BE2C (cell line): ENCODE measurements at regions not wholly inside any gene's neighbourhood (a gene's known extent, or its start where the extent isn't known, plus 50 kb on each side); places are given as distances from the start of the nearest gene placed in this dataset.
"Not testable (repeated sequence)": the region's sequence is repeated elsewhere in the genome, so short reads cannot be mapped to it uniquely, and the experiment has no call there.

Experiments
- DNase-seq: peaks from one replicate; pipeline ENCODE4 v3.0.0-alpha.2; 2020
- H3K27me3 ChIP-seq: fragments of 250-450 bp; sonication (Bioruptor Pico); 2 replicates; pipeline ENCODE4 v1.5.1; 2020; ENCODE audit warnings: mild to moderate bottlenecking
- H3K36me3 ChIP-seq: fragments of 250-450 bp; sonication (Bioruptor Pico); 2 replicates; pipeline ENCODE4 v1.5.1; 2020; ENCODE audit warnings: mild to moderate bottlenecking
- H3K4me1 ChIP-seq: fragments of 250-450 bp; sonication (Bioruptor Pico); 2 replicates; pipeline ENCODE4 v1.5.1; 2020
- H3K4me3 ChIP-seq: 2 replicates; pipeline ENCODE4 v1.5.1; 2011; ENCODE audit warnings: low read depth, low read length
- H3K9me3 ChIP-seq: fragments of 250-450 bp; sonication (Bioruptor Pico); 2 replicates; pipeline ENCODE4 v1.5.1; 2020
- CTCF ChIP-seq: IDR thresholded peaks from 2 replicates; pipeline ENCODE4 v1.5.1; 2012; ENCODE audit warnings: mild to moderate bottlenecking, low read depth, low read length

GRCh38 chr12:127606476-127607015, 660.4 kb upstream of the TMEM132C start:
- Histone ChIP-seq H3K4me1 (no peaks in the 10 kb centered on the region), H3K27me3 (no peaks in the 10 kb centered on the region), H3K9me3 (peaks cover 4% of the 10 kb centered on the region; the same call in 1 of the 2 replicates), H3K36me3 (no peaks in the 10 kb centered on the region), H3K4me3 (no peak overlapping the region)
- no peak for TF ChIP-seq CTCF
- DNase-seq, result no peak

- no peak overlapping the region for H3K4me3 ChIP-seq
- DNase-seq, result no peak
- no peaks in the 10 kb centered on the region for H3K27me3 ChIP-seq
- H3K9me3 ChIP-seq, result peaks cover 4% of the 10 kb centered on the region; the same call in 1 of the 2 replicates
- no peaks in the 10 kb centered on the region for H3K36me3 ChIP-seq
- H3K4me1 ChIP-seq, result no peaks in the 10 kb centered on the region
- TF ChIP-seq CTCF, result no peak
Observed at GRCh38 chr12:127607146-127607725, 659.7 kb upstream of the TMEM132C start.

- not testable (repeated sequence) for H3K27me3 ChIP-seq, H3K4me1 ChIP-seq, DNase-seq, H3K4me3 ChIP-seq, H3K36me3 ChIP-seq, H3K9me3 ChIP-seq
Observed at GRCh38 chr12:127608359-127608758, 658.6 kb upstream of the TMEM132C start.

GRCh38 chr12:127613056-127613455, 653.9 kb upstream of the TMEM132C start:
- Histone ChIP-seq H3K27me3 (no peaks in the 10 kb centered on the region), H3K9me3 (peaks cover 4% of the 10 kb centered on the region; the same call in 1 of the 2 replicates), H3K36me3 (no peaks in the 10 kb centered on the region), H3K4me1 (no peaks in the 10 kb centered on the region), H3K4me3 (no peak overlapping the region)
- DNase-seq, result no peak
- TF ChIP-seq CTCF, result no peak

GRCh38 chr12:127619869-127620734, 646.9 kb upstream of the TMEM132C start:
- Histone ChIP-seq H3K4me3 (no peak overlapping the region), H3K9me3 (no peaks in the 10 kb centered on the region), H3K4me1 (no peaks in the 10 kb centered on the region), H3K36me3 (no peaks in the 10 kb centered on the region), H3K27me3 (no peaks in the 10 kb centered on the region)
- DNase-seq, result no peak
- TF ChIP-seq CTCF, result no peak

- H3K4me1 ChIP-seq, result no peaks in the 10 kb centered on the region
- H3K4me3 ChIP-seq, result no peak overlapping the region
- no peaks in the 10 kb centered on the region for H3K9me3 ChIP-seq
- TF ChIP-seq CTCF, result no peak
- no peaks in the 10 kb centered on the region for H3K36me3 ChIP-seq
- no peak for DNase-seq
- no peaks in the 10 kb centered on the region for H3K27me3 ChIP-seq
Observed at GRCh38 chr12:127620735-127621355, 646.1 kb upstream of the TMEM132C start.
